A549 (cell line): ENCODE measurements at regions not wholly inside any gene's neighbourhood (a gene's known extent, or its start where the extent isn't known, plus 50 kb on each side); places are given as distances from the start of the nearest gene placed in this dataset.

Experiments used
- ATAC-seq, 2 experiments: fragments of 200-7000 bp in 1 of 2; fragments of >200 bp in 1 of 2; cut with Nextera tagmentation in 1 of 2; cut with Tn5 transposase in 1 of 2; 3 replicates each; pipeline versions ENCODE4 v1.8.0 to v1.9.1; 2018 to 2020; ENCODE audit warnings: mild to moderate bottlenecking in 1 of 2, moderate library complexity in 1 of 2
- CTCF ChIA-PET: fragments of 300-600 bp; sonication (Branson Sonifier 250); formaldehyde crosslinking; extraction: SDS; loops from one replicate; lab custom pipeline; 2021; ENCODE audit warnings: antibody characterized with exemption, inconsistent platforms; lab: Yijun Ruan, JAX
- POLR2A ChIA-PET: fragments of 350-600 bp; formaldehyde crosslinking; extraction: SDS; loops from one replicate; lab custom pipeline; 2021; ENCODE audit warnings: antibody characterized with exemption, inconsistent platforms; lab: Yijun Ruan, JAX
- DNase-seq, 2 experiments: peaks; one replicate each; pipeline versions ENCODE4 v3.0.0 to v3.0.0-alpha.2; 2011 to 2016; ENCODE audit warnings: low read depth in 1 of 2, low spot score in 1 of 2
- FAIRE-seq: peaks from 2 replicates; lab custom pipeline; 2011; peaks lifted over from hg19 to GRCh38; lab: Jason Lieb, UNC
- H3K27ac ChIP-seq, 2 experiments: fragments of >200 bp; sonication (Bioruptor Twin); formaldehyde crosslinking; 3 replicates each; pipeline ENCODE4 v1.5.1; 2016 to 2017
- H3K4me1 ChIP-seq: fragments of >200 bp; sonication (Bioruptor Twin); formaldehyde crosslinking; 3 replicates; pipeline ENCODE4 v1.6.1; 2016
- H3K4me2 ChIP-seq: fragments of >200 bp; sonication (Bioruptor Twin); formaldehyde crosslinking; 3 replicates; pipeline ENCODE4 v1.6.1; 2016
- H3K4me3 ChIP-seq: fragments of >200 bp; sonication (Bioruptor Twin); formaldehyde crosslinking; 3 replicates; pipeline ENCODE4 v1.5.1; 2016
- H3K9me3 ChIP-seq: fragments of >200 bp; sonication (Bioruptor Twin); formaldehyde crosslinking; 3 replicates; pipeline ENCODE4 v1.6.1; 2016
- BHLHE40 ChIP-seq: IDR thresholded peaks from 2 replicates; pipeline ENCODE4 v1.6.1; 2012; ENCODE audit warnings: low read depth, low read length, inconsistent platforms
- CBX2 ChIP-seq: fragments of 200-600 bp; sonication (generic); IDR thresholded peaks from 2 replicates; pipeline ENCODE4 v1.6.1; 2016; ENCODE audit warnings: low read depth, mild to moderate bottlenecking, borderline replicate concordance
- CHD2 ChIP-seq: fragments of 150-350 bp; IDR thresholded peaks from 2 replicates; pipeline ENCODE4 v1.6.1; 2014; ENCODE audit warnings: low read length; ENCODE audit not compliant: partially characterized antibody
- CHD4 ChIP-seq: fragments of 200-600 bp; sonication (generic); IDR thresholded peaks from 2 replicates; pipeline ENCODE4 v1.6.1; 2016; ENCODE audit warnings: antibody characterized with exemption, mild to moderate bottlenecking, borderline replicate concordance
- HDAC2 ChIP-seq: fragments of 200-600 bp; sonication (generic); IDR thresholded peaks from 2 replicates; pipeline ENCODE4 v1.6.1; 2016
- MAFK ChIP-seq: fragments of 450-650 bp; IDR thresholded peaks from 2 replicates; pipeline ENCODE4 v1.6.1; 2014; ENCODE audit not compliant: partially characterized antibody
- NFE2L2 ChIP-seq: fragments of 150-350 bp; conservative IDR thresholded peaks from 2 replicates; pipeline ENCODE4 v1.6.1; 2014; ENCODE audit warnings: low read length
- NR3C1 ChIP-seq: fragments of >200 bp; sonication (Bioruptor Twin); formaldehyde crosslinking; IDR thresholded peaks from 3 replicates; pipeline ENCODE4 v1.6.1; 2017
- POLR2AphosphoS2 ChIP-seq: conservative IDR thresholded peaks from 2 replicates; pipeline ENCODE4 v1.6.1; 2012; ENCODE audit warnings: low read length, improper control_type of control experiment, inconsistent platforms
- RAD21 ChIP-seq, 2 experiments: fragments of >200 bp in 1 of 2; sonication (Bioruptor Twin) in 1 of 2; formaldehyde crosslinking in 1 of 2; IDR thresholded peaks in 1 of 2; conservative IDR thresholded peaks in 1 of 2; 2 replicates in 1 of 2; 3 replicates in 1 of 2; pipeline ENCODE4 v1.6.1; 2012 to 2018; ENCODE audit warnings: inconsistent platforms in 1 of 2
- RCOR1 ChIP-seq: fragments of 150-350 bp; IDR thresholded peaks from 2 replicates; pipeline ENCODE4 v1.6.1; 2014; ENCODE audit warnings: antibody characterized with exemption, low read length, low read depth
- RNF2 ChIP-seq: fragments of 200-600 bp; sonication (generic); IDR thresholded peaks from 2 replicates; pipeline ENCODE4 v1.6.1; 2016; ENCODE audit warnings: low read depth, mild to moderate bottlenecking, antibody characterized with exemption, moderate library complexity, borderline replicate concordance
- SMC3 ChIP-seq: fragments of >200 bp; sonication (Bioruptor Twin); formaldehyde crosslinking; IDR thresholded peaks from 3 replicates; pipeline ENCODE4 v1.6.1; 2018; ENCODE audit warnings: inconsistent platforms
- TFCP2L1 ChIP-seq: fragments of 250-450 bp; sonication (Bioruptor Pico); IDR thresholded peaks from 2 replicates; pipeline ENCODE4 v1.5.0; 2021; ENCODE audit warnings: mild to moderate bottlenecking
- TP53 ChIP-seq: fragments of 250-450 bp; sonication (Bioruptor Pico); IDR thresholded peaks from 2 replicates; pipeline ENCODE4 v1.5.0; 2021; ENCODE audit warnings: mild to moderate bottlenecking, moderate library complexity
- ZC3H11A ChIP-seq: fragments of 450-650 bp; IDR thresholded peaks from 2 replicates; pipeline ENCODE4 v1.6.1; 2014; ENCODE audit warnings: antibody characterized with exemption, mild to moderate bottlenecking
- ZFP36 ChIP-seq: fragments of 450-650 bp; IDR thresholded peaks from 2 replicates; pipeline ENCODE4 v1.6.1; 2014; ENCODE audit warnings: borderline replicate concordance; ENCODE audit not compliant: partially characterized antibody
- ZSCAN20 ChIP-seq: fragments of 250-450 bp; sonication (Bioruptor Pico); IDR thresholded peaks from 2 replicates; pipeline ENCODE4 v1.8.0; 2022; ENCODE audit warnings: mild to moderate bottlenecking, moderate library complexity
- WGBS: methylation state at CpG from one replicate; pipeline ENCODE4 v1.1.6; 2017; ENCODE audit errors: missing lambda C conversion rate; 5-methylcytosine and 5-hydroxymethylcytosine counted together
- TF ChIP-seq, protein P1 (sequence below): fragments of 450-650 bp; IDR thresholded peaks from 2 replicates; pipeline ENCODE4 v1.6.1; 2014; ENCODE audit warnings: antibody characterized with exemption
- TF ChIP-seq, protein P2 (sequence below): fragments of 150-350 bp; IDR thresholded peaks from 2 replicates; pipeline ENCODE4 v1.6.1; 2014; ENCODE audit warnings: low read depth, mild to moderate bottlenecking, low read length
- TF ChIP-seq, protein P3 (sequence below): fragments of 250-450 bp; sonication (Bioruptor Pico); IDR thresholded peaks from 2 replicates; pipeline ENCODE4 v1.5.0; 2020; ENCODE audit warnings: low read depth, mild to moderate bottlenecking, moderate library complexity
- TF ChIP-seq, protein P4 (sequence below): fragments of 200-600 bp; sonication (generic); IDR thresholded peaks from 2 replicates; pipeline ENCODE4 v1.6.1; 2016; ENCODE audit warnings: antibody characterized with exemption, mild to moderate bottlenecking, moderate library complexity

DNA sequence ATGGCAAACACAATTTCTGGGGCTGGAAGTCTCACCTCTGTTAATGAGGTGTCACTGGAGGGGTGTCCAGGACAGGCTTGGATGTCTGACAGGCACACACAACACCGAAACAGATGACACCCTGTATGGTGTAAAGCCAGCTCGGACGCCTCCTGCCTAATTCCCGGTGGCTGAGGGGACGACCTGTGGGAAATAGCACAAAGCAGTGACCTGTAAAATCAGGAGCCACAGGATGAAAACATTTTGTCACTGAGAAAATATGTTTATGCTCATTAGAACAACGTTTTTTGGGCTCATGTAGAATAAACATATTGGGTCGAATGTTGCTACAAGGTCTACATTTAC lies 285.0 kb upstream of the RTL1 start:
- 67% methylated on average over 7 of the region's 7 CpGs for WGBS
- CTCF ChIA-PET, result interaction anchor here (0.8 kb wide), 1 partner anchor 440 kb away, joined by 3 read pairs; no protein-coding TSS in a partner anchor

DNA sequence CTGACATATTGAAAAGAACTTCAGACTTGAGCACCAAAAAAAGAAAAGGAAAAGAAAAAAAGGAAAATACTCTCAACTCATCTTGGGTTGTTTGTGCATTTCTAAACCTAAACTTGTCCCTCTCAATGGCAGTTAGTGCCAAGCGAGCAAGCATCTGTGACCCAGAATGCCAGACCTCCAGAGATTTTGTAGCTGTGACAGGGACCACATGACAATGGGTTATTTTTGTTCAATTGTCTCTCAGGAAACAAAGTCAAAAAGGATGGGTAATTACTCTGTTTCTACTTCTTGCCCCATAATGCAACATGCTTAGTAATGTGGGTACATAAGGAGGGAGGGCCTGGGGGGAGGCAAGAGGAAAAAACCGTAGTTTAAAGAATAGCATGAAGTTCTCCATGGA lies 285.7 kb upstream of the RTL1 start:
- no peak for DNase-seq
- no peak for TF ChIP-seq RAD21 (conservative IDR thresholded peaks at IDR 0.05 in 1 of 2, IDR thresholded peaks at IDR 0.05 in 1 of 2)
- TF ChIP-seq CHD2, result no peak
- no peak for TF ChIP-seq NR3C1
- no peak for TF ChIP-seq HDAC2
- 56% methylated on average over 2 of the region's 2 CpGs for WGBS
- H3K4me1 ChIP-seq, result no peaks in the 10 kb centered on the region
- ATAC-seq, result no peak
- H3K27ac ChIP-seq, result no peak overlapping the region
- POLR2A ChIA-PET, result no interaction called here
- no peak overlapping the region for H3K4me2 ChIP-seq
- no peaks in the 10 kb centered on the region for H3K9me3 ChIP-seq
- CTCF ChIA-PET, result interaction anchor here (0.6 to 0.8 kb wide), 2 partner anchors 360 to 440 kb away, joined by 3 to 4 read pairs; no protein-coding TSS in a partner anchor
- H3K4me3 ChIP-seq, result no peak overlapping the region
- no peak for FAIRE-seq

More for the DNA sequence above, 285.0 kb upstream of the RTL1 start:
- TF ChIP-seq, protein P1, sequence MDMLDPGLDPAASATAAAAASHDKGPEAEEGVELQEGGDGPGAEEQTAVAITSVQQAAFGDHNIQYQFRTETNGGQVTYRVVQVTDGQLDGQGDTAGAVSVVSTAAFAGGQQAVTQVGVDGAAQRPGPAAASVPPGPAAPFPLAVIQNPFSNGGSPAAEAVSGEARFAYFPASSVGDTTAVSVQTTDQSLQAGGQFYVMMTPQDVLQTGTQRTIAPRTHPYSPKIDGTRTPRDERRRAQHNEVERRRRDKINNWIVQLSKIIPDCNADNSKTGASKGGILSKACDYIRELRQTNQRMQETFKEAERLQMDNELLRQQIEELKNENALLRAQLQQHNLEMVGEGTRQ, result no peak
- TF ChIP-seq, all 56 proteins: peak for 0
- FAIRE-seq (no peak), ATAC-seq (no peak), DNase-seq (no peak)
- Histone ChIP-seq H3K4me1 (no peaks in the 10 kb centered on the region), H3K27ac (no peak overlapping the region), H3K4me2 (no peak overlapping the region), H3K9me3 (no peaks in the 10 kb centered on the region), H3K4me3 (no peak overlapping the region)
- POLR2A ChIA-PET, result no interaction called here

DNA sequence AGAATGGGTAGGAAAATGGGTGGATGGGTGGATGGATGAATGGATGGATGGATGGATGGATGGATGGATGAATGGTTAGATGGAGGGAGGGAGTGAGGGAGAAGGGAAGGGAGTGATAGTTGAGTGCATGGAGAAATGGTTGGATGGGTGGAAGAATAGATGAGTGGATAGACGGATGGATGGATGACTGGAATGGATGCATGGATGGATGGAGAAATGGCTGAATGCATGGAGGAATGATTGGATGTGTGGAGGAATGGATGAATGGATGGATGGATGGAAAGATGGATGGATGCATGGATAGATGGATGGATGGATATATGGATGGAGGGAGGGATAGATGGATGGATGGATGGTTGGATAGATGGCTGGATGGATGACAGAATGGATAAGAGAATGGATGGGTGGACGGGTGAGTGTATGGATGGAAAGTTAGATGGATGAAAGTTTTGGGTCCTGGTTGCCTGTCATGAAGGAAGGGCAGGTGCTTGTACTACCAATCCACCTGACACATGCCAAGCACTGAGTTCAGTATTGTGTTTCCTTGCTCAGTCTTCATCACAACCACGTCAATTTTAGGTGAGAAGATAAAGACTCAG lies 286.5 kb upstream of the RTL1 start:
- Histone ChIP-seq H3K27ac (no peak overlapping the region), H3K4me1 (no peaks in the 10 kb centered on the region), H3K4me2 (no peak overlapping the region), H3K9me3 (no peaks in the 10 kb centered on the region), H3K4me3 (no peak overlapping the region)
- TF ChIP-seq, protein P2, sequence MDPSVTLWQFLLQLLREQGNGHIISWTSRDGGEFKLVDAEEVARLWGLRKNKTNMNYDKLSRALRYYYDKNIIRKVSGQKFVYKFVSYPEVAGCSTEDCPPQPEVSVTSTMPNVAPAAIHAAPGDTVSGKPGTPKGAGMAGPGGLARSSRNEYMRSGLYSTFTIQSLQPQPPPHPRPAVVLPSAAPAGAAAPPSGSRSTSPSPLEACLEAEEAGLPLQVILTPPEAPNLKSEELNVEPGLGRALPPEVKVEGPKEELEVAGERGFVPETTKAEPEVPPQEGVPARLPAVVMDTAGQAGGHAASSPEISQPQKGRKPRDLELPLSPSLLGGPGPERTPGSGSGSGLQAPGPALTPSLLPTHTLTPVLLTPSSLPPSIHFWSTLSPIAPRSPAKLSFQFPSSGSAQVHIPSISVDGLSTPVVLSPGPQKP, result no peak
- TF ChIP-seq ZFP36, result no peak
- TF ChIP-seq BHLHE40, result no peak
- no peak for TF ChIP-seq MAFK
- TF ChIP-seq, protein P3, sequence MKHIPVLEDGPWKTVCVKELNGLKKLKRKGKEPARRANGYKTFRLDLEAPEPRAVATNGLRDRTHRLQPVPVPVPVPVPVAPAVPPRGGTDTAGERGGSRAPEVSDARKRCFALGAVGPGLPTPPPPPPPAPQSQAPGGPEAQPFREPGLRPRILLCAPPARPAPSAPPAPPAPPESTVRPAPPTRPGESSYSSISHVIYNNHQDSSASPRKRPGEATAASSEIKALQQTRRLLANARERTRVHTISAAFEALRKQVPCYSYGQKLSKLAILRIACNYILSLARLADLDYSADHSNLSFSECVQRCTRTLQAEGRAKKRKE (CRISPR knock-in tag), result no peak
- TF ChIP-seq SMC3, result no peak
- DNase-seq, result no peak
- POLR2A ChIA-PET, result no interaction called here
- CTCF ChIA-PET, result no interaction called here
- WGBS, result 35% methylated on average over 3 of the region's 3 CpGs
- ATAC-seq, result no peak
- FAIRE-seq, result no peak

DNA sequence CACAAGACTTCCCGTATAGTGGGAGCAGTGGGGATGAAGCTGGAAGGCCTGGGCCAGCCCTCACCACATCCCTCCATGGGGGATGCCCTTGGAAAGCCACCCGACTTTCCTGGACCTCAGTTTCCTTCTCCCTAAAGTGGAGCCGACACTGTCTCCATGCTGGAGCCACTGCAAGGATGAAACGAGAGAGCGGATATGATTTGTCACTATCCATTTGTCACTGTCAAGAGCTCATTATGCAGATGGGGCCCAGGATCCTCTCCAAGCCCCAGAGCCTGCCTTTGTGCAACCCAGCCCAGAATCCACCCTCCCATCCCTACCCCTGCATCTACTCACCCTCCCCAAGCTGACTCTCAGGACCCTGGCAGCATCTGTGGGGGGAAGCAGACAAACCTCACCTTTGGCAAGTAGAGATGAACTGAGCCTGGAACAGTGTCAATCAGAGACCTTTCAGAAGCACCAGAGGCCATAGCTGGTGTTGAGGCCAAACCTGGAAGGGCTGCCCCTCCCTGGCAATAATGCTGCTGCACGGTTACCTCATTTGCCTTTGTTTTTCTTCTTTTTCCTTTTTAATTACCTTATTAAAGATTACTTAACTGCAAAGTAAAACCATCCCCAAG lies 287.7 kb upstream of the RTL1 start:
- no peak for FAIRE-seq
- POLR2A ChIA-PET, result no interaction called here
- H3K4me1 ChIP-seq, result no peaks in the 10 kb centered on the region
- no peak overlapping the region for H3K4me2 ChIP-seq
- H3K27ac ChIP-seq, result no peak overlapping the region
- no peak overlapping the region for H3K4me3 ChIP-seq
- WGBS, result 72% methylated on average over 6 of the region's 6 CpGs
- CTCF ChIA-PET, result no interaction called here
- ATAC-seq, result no peak
- H3K9me3 ChIP-seq, result no peaks in the 10 kb centered on the region
- no peak for DNase-seq
- TF ChIP-seq, protein P3 (CRISPR knock-in tag), result no peak
- TF ChIP-seq TP53 (no peak), NFE2L2 (no peak), POLR2AphosphoS2 (no peak), CHD2 (no peak), ZC3H11A (no peak), RCOR1 (no peak), TFCP2L1 (CRISPR knock-in tag) (no peak), HDAC2 (no peak), RNF2 (no peak), CHD4 (no peak), ZSCAN20 (CRISPR knock-in tag) (no peak), MAFK (no peak), CBX2 (no peak)
- TF ChIP-seq, protein P4, sequence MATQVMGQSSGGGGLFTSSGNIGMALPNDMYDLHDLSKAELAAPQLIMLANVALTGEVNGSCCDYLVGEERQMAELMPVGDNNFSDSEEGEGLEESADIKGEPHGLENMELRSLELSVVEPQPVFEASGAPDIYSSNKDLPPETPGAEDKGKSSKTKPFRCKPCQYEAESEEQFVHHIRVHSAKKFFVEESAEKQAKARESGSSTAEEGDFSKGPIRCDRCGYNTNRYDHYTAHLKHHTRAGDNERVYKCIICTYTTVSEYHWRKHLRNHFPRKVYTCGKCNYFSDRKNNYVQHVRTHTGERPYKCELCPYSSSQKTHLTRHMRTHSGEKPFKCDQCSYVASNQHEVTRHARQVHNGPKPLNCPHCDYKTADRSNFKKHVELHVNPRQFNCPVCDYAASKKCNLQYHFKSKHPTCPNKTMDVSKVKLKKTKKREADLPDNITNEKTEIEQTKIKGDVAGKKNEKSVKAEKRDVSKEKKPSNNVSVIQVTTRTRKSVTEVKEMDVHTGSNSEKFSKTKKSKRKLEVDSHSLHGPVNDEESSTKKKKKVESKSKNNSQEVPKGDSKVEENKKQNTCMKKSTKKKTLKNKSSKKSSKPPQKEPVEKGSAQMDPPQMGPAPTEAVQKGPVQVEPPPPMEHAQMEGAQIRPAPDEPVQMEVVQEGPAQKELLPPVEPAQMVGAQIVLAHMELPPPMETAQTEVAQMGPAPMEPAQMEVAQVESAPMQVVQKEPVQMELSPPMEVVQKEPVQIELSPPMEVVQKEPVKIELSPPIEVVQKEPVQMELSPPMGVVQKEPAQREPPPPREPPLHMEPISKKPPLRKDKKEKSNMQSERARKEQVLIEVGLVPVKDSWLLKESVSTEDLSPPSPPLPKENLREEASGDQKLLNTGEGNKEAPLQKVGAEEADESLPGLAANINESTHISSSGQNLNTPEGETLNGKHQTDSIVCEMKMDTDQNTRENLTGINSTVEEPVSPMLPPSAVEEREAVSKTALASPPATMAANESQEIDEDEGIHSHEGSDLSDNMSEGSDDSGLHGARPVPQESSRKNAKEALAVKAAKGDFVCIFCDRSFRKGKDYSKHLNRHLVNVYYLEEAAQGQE, result no peak
